ENCODE measurements at regions not wholly inside any gene's neighbourhood (a gene's known extent, or its start where the extent isn't known, plus 50 kb on each side); places are given as distances from the start of the nearest gene placed in this dataset.

DNA sequence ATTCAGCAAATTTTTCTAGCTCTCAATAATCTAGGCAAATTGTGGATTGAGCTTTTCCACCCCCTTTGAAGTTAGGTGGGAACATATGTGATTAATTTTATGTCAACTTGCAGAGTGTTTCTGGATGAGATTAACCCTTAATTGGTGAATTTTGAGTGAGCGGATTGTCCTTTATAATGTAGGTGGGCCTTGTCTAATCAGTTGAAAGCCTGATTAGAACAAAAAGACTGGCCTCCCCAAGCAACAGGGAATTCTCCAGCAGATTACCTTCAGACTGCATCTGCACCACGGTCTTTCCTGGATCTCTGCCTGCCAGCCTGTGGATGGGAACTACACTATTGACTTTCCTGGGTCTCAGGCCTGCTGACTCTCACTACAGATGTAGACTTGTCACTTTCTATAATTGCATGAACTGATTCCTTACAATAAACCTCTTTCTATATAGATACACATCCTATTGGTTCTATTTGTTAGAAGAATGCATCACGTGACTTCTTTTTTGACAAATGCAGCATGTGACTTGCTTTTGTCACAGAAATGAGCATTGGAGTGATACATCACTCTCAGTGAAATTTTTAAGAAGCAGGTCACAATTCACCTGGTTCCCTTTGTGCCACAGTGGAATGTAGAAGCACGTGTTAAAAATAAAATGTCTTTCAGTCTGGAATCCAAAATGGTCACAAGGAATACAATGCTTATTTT, 1038.3 kb downstream of the CDH11 start:
- TF ChIP-seq, protein P1, sequence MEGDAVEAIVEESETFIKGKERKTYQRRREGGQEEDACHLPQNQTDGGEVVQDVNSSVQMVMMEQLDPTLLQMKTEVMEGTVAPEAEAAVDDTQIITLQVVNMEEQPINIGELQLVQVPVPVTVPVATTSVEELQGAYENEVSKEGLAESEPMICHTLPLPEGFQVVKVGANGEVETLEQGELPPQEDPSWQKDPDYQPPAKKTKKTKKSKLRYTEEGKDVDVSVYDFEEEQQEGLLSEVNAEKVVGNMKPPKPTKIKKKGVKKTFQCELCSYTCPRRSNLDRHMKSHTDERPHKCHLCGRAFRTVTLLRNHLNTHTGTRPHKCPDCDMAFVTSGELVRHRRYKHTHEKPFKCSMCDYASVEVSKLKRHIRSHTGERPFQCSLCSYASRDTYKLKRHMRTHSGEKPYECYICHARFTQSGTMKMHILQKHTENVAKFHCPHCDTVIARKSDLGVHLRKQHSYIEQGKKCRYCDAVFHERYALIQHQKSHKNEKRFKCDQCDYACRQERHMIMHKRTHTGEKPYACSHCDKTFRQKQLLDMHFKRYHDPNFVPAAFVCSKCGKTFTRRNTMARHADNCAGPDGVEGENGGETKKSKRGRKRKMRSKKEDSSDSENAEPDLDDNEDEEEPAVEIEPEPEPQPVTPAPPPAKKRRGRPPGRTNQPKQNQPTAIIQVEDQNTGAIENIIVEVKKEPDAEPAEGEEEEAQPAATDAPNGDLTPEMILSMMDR (IDR thresholded peaks at IDR 0.05), result no peak
- TF ChIP-seq POLR2AphosphoS5 (IDR thresholded peaks at IDR 0.05; ENCODE audit: low read depth, low read length), result no peak
- TF ChIP-seq, protein P2, sequence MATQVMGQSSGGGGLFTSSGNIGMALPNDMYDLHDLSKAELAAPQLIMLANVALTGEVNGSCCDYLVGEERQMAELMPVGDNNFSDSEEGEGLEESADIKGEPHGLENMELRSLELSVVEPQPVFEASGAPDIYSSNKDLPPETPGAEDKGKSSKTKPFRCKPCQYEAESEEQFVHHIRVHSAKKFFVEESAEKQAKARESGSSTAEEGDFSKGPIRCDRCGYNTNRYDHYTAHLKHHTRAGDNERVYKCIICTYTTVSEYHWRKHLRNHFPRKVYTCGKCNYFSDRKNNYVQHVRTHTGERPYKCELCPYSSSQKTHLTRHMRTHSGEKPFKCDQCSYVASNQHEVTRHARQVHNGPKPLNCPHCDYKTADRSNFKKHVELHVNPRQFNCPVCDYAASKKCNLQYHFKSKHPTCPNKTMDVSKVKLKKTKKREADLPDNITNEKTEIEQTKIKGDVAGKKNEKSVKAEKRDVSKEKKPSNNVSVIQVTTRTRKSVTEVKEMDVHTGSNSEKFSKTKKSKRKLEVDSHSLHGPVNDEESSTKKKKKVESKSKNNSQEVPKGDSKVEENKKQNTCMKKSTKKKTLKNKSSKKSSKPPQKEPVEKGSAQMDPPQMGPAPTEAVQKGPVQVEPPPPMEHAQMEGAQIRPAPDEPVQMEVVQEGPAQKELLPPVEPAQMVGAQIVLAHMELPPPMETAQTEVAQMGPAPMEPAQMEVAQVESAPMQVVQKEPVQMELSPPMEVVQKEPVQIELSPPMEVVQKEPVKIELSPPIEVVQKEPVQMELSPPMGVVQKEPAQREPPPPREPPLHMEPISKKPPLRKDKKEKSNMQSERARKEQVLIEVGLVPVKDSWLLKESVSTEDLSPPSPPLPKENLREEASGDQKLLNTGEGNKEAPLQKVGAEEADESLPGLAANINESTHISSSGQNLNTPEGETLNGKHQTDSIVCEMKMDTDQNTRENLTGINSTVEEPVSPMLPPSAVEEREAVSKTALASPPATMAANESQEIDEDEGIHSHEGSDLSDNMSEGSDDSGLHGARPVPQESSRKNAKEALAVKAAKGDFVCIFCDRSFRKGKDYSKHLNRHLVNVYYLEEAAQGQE (IDR thresholded peaks at IDR 0.05; ENCODE audit: insufficient read depth in 1 of 2, low read depth in 2 of 2, low read length in 1 of 2), result no peak
